GM23338 (cell line): ENCODE measurements at regions not wholly inside any gene's neighbourhood (a gene's known extent, or its start where the extent isn't known, plus 50 kb on each side); places are given as distances from the start of the nearest gene placed in this dataset.

Experiments
- ATAC-seq: fragments of 200-7000 bp; cut with Tn5 transposase; 3 replicates; pipeline ENCODE4 v1.9.1; 2020
- DNase-seq: peaks from one replicate; pipeline ENCODE4 v3.0.0-alpha.2; 2015; ENCODE audit warnings: low spot score
- H2AFZ ChIP-seq: fragments of 200-600 bp; sonication (generic); 2 replicates; pipeline ENCODE4 v1.8.0; 2016; ENCODE audit warnings: antibody characterized with exemption, mild to moderate bottlenecking, moderate library complexity
- H3F3A ChIP-seq: fragments of 200-600 bp; sonication (generic); replicated peaks from 2 replicates; pipeline ENCODE4 v1.8.0; 2017; ENCODE audit warnings: antibody characterized with exemption, mixed run types, low read depth
- H3K27ac ChIP-seq: fragments of 200-600 bp; sonication (generic); 2 replicates; pipeline ENCODE4 v1.6.1; 2016; ENCODE audit warnings: low read depth
- H3K27me3 ChIP-seq: fragments of 200-600 bp; sonication (generic); 2 replicates; pipeline ENCODE4 v1.8.0; 2016; ENCODE audit warnings: mild to moderate bottlenecking, mixed run types, moderate library complexity; ENCODE audit not compliant: insufficient read depth
- H3K36me3 ChIP-seq: fragments of 200-600 bp; sonication (generic); 2 replicates; pipeline ENCODE4 v1.8.0; 2016; ENCODE audit warnings: mild to moderate bottlenecking; ENCODE audit not compliant: insufficient read depth
- H3K4me1 ChIP-seq: fragments of 200-600 bp; sonication (generic); 2 replicates; pipeline ENCODE4 v1.8.0; 2016; ENCODE audit warnings: mild to moderate bottlenecking, moderate library complexity; ENCODE audit not compliant: insufficient read depth
- H3K4me2 ChIP-seq: fragments of 200-600 bp; sonication (generic); 2 replicates; pipeline ENCODE4 v1.7.1; 2017; ENCODE audit warnings: mixed run types
- H3K4me3 ChIP-seq: fragments of 200-600 bp; sonication (generic); 2 replicates; pipeline ENCODE4 v1.6.1; 2016; ENCODE audit warnings: mixed run types
- H3K79me2 ChIP-seq: fragments of 200-600 bp; sonication (generic); replicated peaks from 2 replicates; pipeline ENCODE4 v1.8.0; 2017; ENCODE audit warnings: mild to moderate bottlenecking; ENCODE audit not compliant: insufficient read depth
- H3K9me2 ChIP-seq: fragments of 200-600 bp; sonication (generic); 2 replicates; pipeline ENCODE4 v1.8.0; 2017; ENCODE audit not compliant: insufficient read depth
- H4K20me1 ChIP-seq: fragments of 200-600 bp; sonication (generic); replicated peaks from 2 replicates; pipeline ENCODE4 v1.8.0; 2017; ENCODE audit warnings: mild to moderate bottlenecking; ENCODE audit not compliant: insufficient read depth
- H3K27ac Mint-ChIP-seq: 2 replicates; pipeline ENCODE4 v1.8.0; 2020; ENCODE audit warnings: inconsistent platforms, mild to moderate bottlenecking, moderate library complexity, mixed read lengths
- H3K27me3 Mint-ChIP-seq: 3 replicates; pipeline ENCODE4 v1.8.0; 2022; ENCODE audit warnings: low read depth, mild to moderate bottlenecking, moderate library complexity, mixed read lengths, inconsistent platforms; ENCODE audit not compliant: insufficient read depth, poor library complexity
- H3K36me3 Mint-ChIP-seq: 3 replicates; pipeline ENCODE4 v1.8.0; 2021; ENCODE audit warnings: low read depth, mild to moderate bottlenecking, inconsistent platforms, moderate library complexity, mixed read lengths
- H3K4me1 Mint-ChIP-seq: 3 replicates; pipeline ENCODE4 v1.8.0; 2020; ENCODE audit warnings: mild to moderate bottlenecking, inconsistent platforms, mixed read lengths
- H3K4me3 Mint-ChIP-seq: 3 replicates; pipeline ENCODE4 v1.8.0; 2021; ENCODE audit warnings: moderate library complexity, mild to moderate bottlenecking, inconsistent platforms, mixed read lengths
- H3K9me3 Mint-ChIP-seq: 3 replicates; pipeline ENCODE4 v1.8.0; 2020; ENCODE audit warnings: moderate library complexity, mild to moderate bottlenecking, inconsistent platforms, mixed read lengths
- CREB1 ChIP-seq: fragments of 250-450 bp; sonication (Bioruptor Pico); IDR thresholded peaks from 2 replicates; pipeline ENCODE4 v1.5.0; 2020; ENCODE audit warnings: low read depth, mild to moderate bottlenecking, moderate library complexity
- CTCF ChIP-seq, 2 experiments: fragments of 200-600 bp in 1 of 2; sonication (generic) in 1 of 2; conservative IDR thresholded peaks; 2 replicates each; pipeline versions ENCODE4 v1.5.1 to v1.6.1; 2016 to 2017; ENCODE audit warnings: antibody characterized with exemption in 2 of 2, low read depth in 2 of 2, mild to moderate bottlenecking in 2 of 2, moderate library complexity in 1 of 2
- JUNB ChIP-seq: IDR thresholded peaks from one replicate; pipeline ENCODE4 v1.6.1; 2016; ENCODE audit warnings: antibody characterized with exemption; ENCODE audit not compliant: unreplicated experiment
- NANOG ChIP-seq: IDR thresholded peaks from 2 replicates; pipeline ENCODE4 v1.6.1; 2016; ENCODE audit warnings: antibody characterized with exemption, borderline replicate concordance
- ZNF462 ChIP-seq: fragments of 250-450 bp; sonication (Bioruptor Pico); IDR thresholded peaks from 2 replicates; pipeline ENCODE4 v1.5.0; 2020; ENCODE audit warnings: mild to moderate bottlenecking, moderate library complexity

- no peaks in the 10 kb centered on the region for H3F3A ChIP-seq
- TF ChIP-seq JUNB (no peak), ZNF462 (CRISPR knock-in tag) (no peak), CTCF (conservative IDR thresholded peaks at IDR 0.05; ENCODE audit: low read depth in 2 of 2) (no peak), NANOG (no peak)
- H3K27ac ChIP-seq: no peak overlapping the region
- ATAC-seq (no peak), DNase-seq (no peak)
- Mint-ChIP-seq H3K36me3 (no peaks in the 10 kb centered on the region), H3K27me3 (no peaks in the 10 kb centered on the region), H3K4me3 (no peak overlapping the region), H3K27ac (no peak overlapping the region), H3K4me1 (no peaks in the 10 kb centered on the region), H3K9me3 (no peaks in the 10 kb centered on the region)
- no peaks in the 10 kb centered on the region for H3K9me2 ChIP-seq
- H3K4me2 ChIP-seq: no peak overlapping the region
- no peaks in the 10 kb centered on the region for H3K36me3 ChIP-seq
- H3K4me1 ChIP-seq: no peaks in the 10 kb centered on the region
- H4K20me1 ChIP-seq: no peaks in the 10 kb centered on the region
- no peaks in the 10 kb centered on the region for H3K27me3 ChIP-seq
- no peaks in the 10 kb centered on the region for H3K79me2 ChIP-seq
- H2AFZ ChIP-seq: no peak overlapping the region
- H3K4me3 ChIP-seq: no peak overlapping the region
Measured at GRCh38 chr7:113548561-113548960, 370.2 kb downstream of the PPP1R3A start.

- no peaks in the 10 kb centered on the region for H3K36me3 ChIP-seq
- no peak overlapping the region for H3K4me2 ChIP-seq
- DNase-seq (no peak), ATAC-seq (no peak)
- no peak overlapping the region for H3K4me3 Mint-ChIP-seq
- no peak overlapping the region for H2AFZ ChIP-seq
- no peak overlapping the region for H3K27ac ChIP-seq
- no peaks in the 10 kb centered on the region for H3K27me3 ChIP-seq
- H3K4me3 ChIP-seq: no peak overlapping the region
- H3K27me3 Mint-ChIP-seq: no peaks in the 10 kb centered on the region
- no peaks in the 10 kb centered on the region for H3K4me1 Mint-ChIP-seq
- H3K4me1 ChIP-seq: no peaks in the 10 kb centered on the region
- no peaks in the 10 kb centered on the region for H3K36me3 Mint-ChIP-seq
- no peaks in the 10 kb centered on the region for H3K79me2 ChIP-seq
- no peaks in the 10 kb centered on the region for H3K9me3 Mint-ChIP-seq
- no peaks in the 10 kb centered on the region for H3K9me2 ChIP-seq
- no peaks in the 10 kb centered on the region for H4K20me1 ChIP-seq
- H3F3A ChIP-seq: no peaks in the 10 kb centered on the region
- no peak overlapping the region for H3K27ac Mint-ChIP-seq
- TF ChIP-seq CTCF (conservative IDR thresholded peaks at IDR 0.05; ENCODE audit: low read depth in 2 of 2) (no peak), CREB1 (CRISPR knock-in tag) (no peak)
Measured at GRCh38 chr7:113548137-113548536, 370.7 kb downstream of the PPP1R3A start.
